Gastrocnemius medialis (tissue), 4 donors: ENCODE measurements at regions not wholly inside any gene's neighbourhood (a gene's known extent, or its start where the extent isn't known, plus 50 kb on each side); places are given as distances from the start of the nearest gene placed in this dataset.
"Not testable (repeated sequence)": the region's sequence is repeated elsewhere in the genome, so short reads cannot be mapped to it uniquely, and the experiment has no call there.

ENCODE experiments used
- ATAC-seq, 2 donors: fragments of 150-250 bp; one replicate each; pipeline ENCODE4 v1.9.1; 2016
- DNase-seq, 2 donors: peaks; one replicate each; pipeline ENCODE4 v3.0.0-alpha.2; 2019
- H3K27ac ChIP-seq, 4 donors: fragments of 200-600 bp; sonication (generic); 1 replicate in 1 of 4; 2 replicates in 3 of 4; pipeline ENCODE4 v1.5.1; 2016 to 2018; ENCODE audit warnings: mild to moderate bottlenecking in 2 of 4, moderate library complexity in 1 of 4
- H3K27me3 ChIP-seq, 3 donors: fragments of 200-600 bp; sonication (generic) in 2 of 3; 1 replicate in 1 of 3; 2 replicates in 2 of 3; pipeline versions ENCODE4 v1.5.1 to v1.6.0; 2016 to 2019; ENCODE audit warnings: mild to moderate bottlenecking in 1 of 3, moderate library complexity in 1 of 3
- H3K36me3 ChIP-seq, 2 donors: fragments of 200-600 bp; sonication (generic) in 1 of 2; one replicate each; pipeline ENCODE4 v1.5.1; 2017 to 2018
- H3K4me1 ChIP-seq, 2 donors: fragments of 200-600 bp; sonication (generic) in 1 of 2; one replicate each; pipeline ENCODE4 v1.5.1; 2016 to 2017; ENCODE audit warnings: mild to moderate bottlenecking in 2 of 2
- H3K4me3 ChIP-seq, 4 donors: fragments of 200-600 bp; sonication (generic) in 3 of 4; 1 replicate in 1 of 4; 2 replicates in 3 of 4; pipeline ENCODE4 v1.5.1; 2016 to 2019; ENCODE audit warnings: mild to moderate bottlenecking in 2 of 4
- H3K9me3 ChIP-seq, 3 donors: fragments of 200-600 bp; sonication (generic) in 2 of 3; 1 replicate in 1 of 3; 2 replicates in 2 of 3; pipeline ENCODE4 v1.5.1; 2016 to 2019
- CTCF ChIP-seq, 5 experiments: fragments of 450-650 bp in 3 of 5; fragments of 200-600 bp in 2 of 5; sonication (generic) in 2 of 5; IDR thresholded peaks in 4 of 5; conservative IDR thresholded peaks in 1 of 5; 1 replicate in 4 of 5; 2 replicates in 1 of 5; pipeline ENCODE4 v1.5.1; 2016 to 2019; ENCODE audit warnings: antibody characterized with exemption in 5 of 5, mild to moderate bottlenecking in 3 of 5, moderate library complexity in 3 of 5
- POLR2A ChIP-seq, 2 donors: fragments of 450-650 bp; IDR thresholded peaks; one replicate each; pipeline ENCODE4 v1.6.1; 2017; ENCODE audit warnings: antibody characterized with exemption in 2 of 2, mild to moderate bottlenecking in 2 of 2, moderate library complexity in 2 of 2
- in situ Hi-C, 4 donors: fragments of 200-750 bp; cut with MboI; loops; one replicate each; pipeline versions ENCODE4 v1.15.0 to v1.8.0; 2017; ENCODE audit warnings: low sequenced_read_pairs in 4 of 4
- intact Hi-C: fragments of 100-400 bp; cut with DNase I; formaldehyde crosslinking; loops from one replicate; pipeline ENCODE4 v1.15.1; 2023; ENCODE audit warnings: low total_unique reads

GRCh38 chr20:11700831-11701230 is 216.9 kb upstream of the BTBD3 start:
- TF ChIP-seq POLR2A (IDR thresholded peaks at IDR 0.05) (no peak), CTCF (IDR thresholded peaks at IDR 0.05 in 4 of 5, conservative IDR thresholded peaks at IDR 0.05 in 1 of 5) (no peak)
- intact Hi-C loops: no loop called here
- in situ Hi-C loops: no loop called here
- ATAC-seq: no peak
- H3K4me3 ChIP-seq: no peak overlapping the region
- no peaks in the 10 kb centered on the region for H3K9me3 ChIP-seq
- H3K4me1 ChIP-seq: no peaks in the 10 kb centered on the region
- no peak for DNase-seq
- H3K27me3 ChIP-seq: no peaks in the 10 kb centered on the region
- no peaks in the 10 kb centered on the region for H3K36me3 ChIP-seq
- H3K27ac ChIP-seq: no peak overlapping the region

GRCh38 chr20:11702721-11703518 is 214.8 kb upstream of the BTBD3 start:
- TF ChIP-seq POLR2A (IDR thresholded peaks at IDR 0.05) (no peak), CTCF (IDR thresholded peaks at IDR 0.05 in 4 of 5, conservative IDR thresholded peaks at IDR 0.05 in 1 of 5) (no peak)
- in situ Hi-C loops: no loop called here
- DNase-seq (no peak), ATAC-seq (no peak)
- intact Hi-C loops: no loop called here
- no peaks in the 10 kb centered on the region for H3K4me1 ChIP-seq
- H3K27ac ChIP-seq: no peak overlapping the region
- no peak overlapping the region for H3K4me3 ChIP-seq
- no peaks in the 10 kb centered on the region for H3K27me3 ChIP-seq
- H3K36me3 ChIP-seq: no peaks in the 10 kb centered on the region
- no peaks in the 10 kb centered on the region for H3K9me3 ChIP-seq

GRCh38 chr20:11705512-11705911 is 212.2 kb upstream of the BTBD3 start:
- Histone ChIP-seq H3K36me3 (no peaks in the 10 kb centered on the region), H3K27ac (no peak overlapping the region), H3K27me3 (no peaks in the 10 kb centered on the region), H3K4me1 (no peaks in the 10 kb centered on the region), H3K9me3 (no peaks in the 10 kb centered on the region), H3K4me3 (no peak overlapping the region)
- in situ Hi-C loops (no loop called here), intact Hi-C loops (no loop called here)
- no peak for ATAC-seq
- no peak for TF ChIP-seq POLR2A (IDR thresholded peaks at IDR 0.05)
- TF ChIP-seq CTCF (IDR thresholded peaks at IDR 0.05 in 4 of 5, conservative IDR thresholded peaks at IDR 0.05 in 1 of 5): no peak
- DNase-seq: no peak

GRCh38 chr20:11708223-11708622 is 209.5 kb upstream of the BTBD3 start:
- H3K36me3 ChIP-seq, H3K27me3 ChIP-seq, H3K4me3 ChIP-seq, H3K27ac ChIP-seq, in situ Hi-C loops, H3K4me1 ChIP-seq, intact Hi-C loops, DNase-seq, H3K9me3 ChIP-seq, ATAC-seq: not testable (repeated sequence)

GRCh38 chr20:11711214-11711613 is 206.5 kb upstream of the BTBD3 start:
- TF ChIP-seq POLR2A (IDR thresholded peaks at IDR 0.05): no peak
- no peak for TF ChIP-seq CTCF (IDR thresholded peaks at IDR 0.05 in 4 of 5, conservative IDR thresholded peaks at IDR 0.05 in 1 of 5)
- intact Hi-C loops: no loop called here
- Histone ChIP-seq H3K9me3 (no peaks in the 10 kb centered on the region), H3K27me3 (no peaks in the 10 kb centered on the region), H3K27ac (no peak overlapping the region), H3K4me1 (no peaks in the 10 kb centered on the region), H3K4me3 (no peak overlapping the region), H3K36me3 (no peaks in the 10 kb centered on the region)
- ATAC-seq (no peak), DNase-seq (no peak)
- in situ Hi-C loops: no loop called here
